RKO (cell line): ENCODE measurements at regions not wholly inside any gene's neighbourhood (a gene's known extent, or its start where the extent isn't known, plus 50 kb on each side); places are given as distances from the start of the nearest gene placed in this dataset.
"Not testable (repeated sequence)": the region's sequence is repeated elsewhere in the genome, so short reads cannot be mapped to it uniquely, and the experiment has no call there.

Experiments
- DNase-seq: peaks from one replicate; pipeline ENCODE4 v3.0.0-alpha.2; 2016; ENCODE audit warnings: low spot score

- DNase-seq, result no peak
Measured at GRCh38 chr1:229887043-229887822, 179.8 kb upstream of the GALNT2 start.

- no peak for DNase-seq
Measured at GRCh38 chr1:229888157-229888556, 178.9 kb upstream of the GALNT2 start.

- DNase-seq, result no peak
Measured at GRCh38 chr1:229888561-229889001, 178.5 kb upstream of the GALNT2 start.

GRCh38 chr1:229889031-229889517, 178.0 kb upstream of the GALNT2 start:
- DNase-seq, result no peak

GRCh38 chr1:229891227-229891626, 175.8 kb upstream of the GALNT2 start:
- DNase-seq, result no peak

- DNase-seq, result no peak
Measured at GRCh38 chr1:229892515-229893117, 174.4 kb upstream of the GALNT2 start.

- no peak for DNase-seq
Measured at GRCh38 chr1:229893762-229894444, 173.1 kb upstream of the GALNT2 start.

GRCh38 chr1:229894532-229894931, 172.5 kb upstream of the GALNT2 start:
- no peak for DNase-seq

GRCh38 chr1:229895605-229896004, 171.4 kb upstream of the GALNT2 start:
- peak; percentile 7 for DNase-seq

GRCh38 chr1:229896306-229896705, 170.7 kb upstream of the GALNT2 start:
- DNase-seq, result no peak

GRCh38 chr1:229896861-229897260, 170.2 kb upstream of the GALNT2 start:
- no peak for DNase-seq

GRCh38 chr1:229897501-229897900, 169.5 kb upstream of the GALNT2 start:
- DNase-seq, result no peak

GRCh38 chr1:229900220-229900619, 166.8 kb upstream of the GALNT2 start:
- DNase-seq, result no peak

GRCh38 chr1:229905031-229905545, 161.9 kb upstream of the GALNT2 start:
- no peak for DNase-seq

GRCh38 chr1:229905652-229906051, 161.4 kb upstream of the GALNT2 start:
- no peak for DNase-seq

- no peak for DNase-seq
Measured at GRCh38 chr1:229907884-229908638, 159.0 kb upstream of the GALNT2 start.

- DNase-seq, result no peak
Measured at GRCh38 chr1:229908689-229909088, 158.3 kb upstream of the GALNT2 start.

- DNase-seq, result no peak
Measured at GRCh38 chr1:229913489-229913888, 153.5 kb upstream of the GALNT2 start.

- not testable (repeated sequence) for DNase-seq
Measured at GRCh38 chr1:229919488-229919887, 147.6 kb upstream of the GALNT2 start.

GRCh38 chr1:229920683-229921082, 146.4 kb upstream of the GALNT2 start:
- no peak for DNase-seq

- no peak for DNase-seq
Measured at GRCh38 chr1:229922249-229922648, 144.8 kb upstream of the GALNT2 start.

GRCh38 chr1:229924639-229925038, 142.4 kb upstream of the GALNT2 start:
- no peak for DNase-seq
